ENCODE measurements at regions not wholly inside any gene's neighbourhood (a gene's known extent, or its start where the extent isn't known, plus 50 kb on each side); places are given as distances from the start of the nearest gene placed in this dataset.

DNA sequence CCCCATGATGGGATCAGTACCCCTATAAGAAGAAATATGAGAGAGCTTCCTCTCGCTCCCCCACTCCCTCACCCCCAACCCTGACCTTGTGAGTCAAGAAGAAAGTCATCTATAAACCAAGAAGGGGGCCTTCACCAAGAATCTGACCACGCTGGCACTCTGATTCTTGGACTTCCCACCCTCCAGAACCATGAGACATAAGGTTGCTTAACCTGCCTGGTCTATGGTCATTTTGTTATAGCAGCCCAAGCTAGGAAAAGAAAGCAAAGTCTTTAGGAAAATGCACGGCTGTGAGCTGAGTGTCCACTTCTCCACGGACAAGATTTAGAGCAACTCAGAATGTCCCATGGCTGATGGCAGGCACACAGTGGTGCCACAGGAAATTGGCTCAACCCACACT lies 333.5 kb downstream of the SOX9 start:
- no peak for DNase-seq (ENCODE audit: insufficient read length, low spot score)
- TF ChIP-seq, protein P1, sequence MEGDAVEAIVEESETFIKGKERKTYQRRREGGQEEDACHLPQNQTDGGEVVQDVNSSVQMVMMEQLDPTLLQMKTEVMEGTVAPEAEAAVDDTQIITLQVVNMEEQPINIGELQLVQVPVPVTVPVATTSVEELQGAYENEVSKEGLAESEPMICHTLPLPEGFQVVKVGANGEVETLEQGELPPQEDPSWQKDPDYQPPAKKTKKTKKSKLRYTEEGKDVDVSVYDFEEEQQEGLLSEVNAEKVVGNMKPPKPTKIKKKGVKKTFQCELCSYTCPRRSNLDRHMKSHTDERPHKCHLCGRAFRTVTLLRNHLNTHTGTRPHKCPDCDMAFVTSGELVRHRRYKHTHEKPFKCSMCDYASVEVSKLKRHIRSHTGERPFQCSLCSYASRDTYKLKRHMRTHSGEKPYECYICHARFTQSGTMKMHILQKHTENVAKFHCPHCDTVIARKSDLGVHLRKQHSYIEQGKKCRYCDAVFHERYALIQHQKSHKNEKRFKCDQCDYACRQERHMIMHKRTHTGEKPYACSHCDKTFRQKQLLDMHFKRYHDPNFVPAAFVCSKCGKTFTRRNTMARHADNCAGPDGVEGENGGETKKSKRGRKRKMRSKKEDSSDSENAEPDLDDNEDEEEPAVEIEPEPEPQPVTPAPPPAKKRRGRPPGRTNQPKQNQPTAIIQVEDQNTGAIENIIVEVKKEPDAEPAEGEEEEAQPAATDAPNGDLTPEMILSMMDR (IDR thresholded peaks at IDR 0.05; ENCODE audit: insufficient read depth, missing control alignments), result no peak
- FAIRE-seq, result no peak

DNA sequence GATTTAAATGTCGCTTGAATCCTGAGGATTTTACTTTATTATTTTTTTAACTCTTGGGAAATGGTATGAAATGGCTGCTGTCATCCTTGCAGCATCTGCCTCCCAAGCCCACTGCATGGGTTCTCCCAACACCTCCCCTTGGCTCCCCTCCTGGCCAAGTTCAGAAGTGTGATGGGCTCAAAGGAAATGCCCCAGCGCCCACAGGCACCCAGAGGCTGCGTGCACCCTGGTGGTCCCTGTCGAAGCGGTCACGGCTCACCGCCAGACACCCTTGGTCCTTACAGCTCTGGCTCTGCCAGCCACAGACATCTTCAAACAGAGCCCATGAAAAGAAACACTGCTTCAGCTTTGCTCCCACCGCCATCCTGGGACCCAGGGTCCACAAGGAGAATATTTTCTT lies 334.7 kb downstream of the SOX9 start:
- FAIRE-seq (no peak), DNase-seq (ENCODE audit: insufficient read length, low spot score) (no peak)

DNA sequence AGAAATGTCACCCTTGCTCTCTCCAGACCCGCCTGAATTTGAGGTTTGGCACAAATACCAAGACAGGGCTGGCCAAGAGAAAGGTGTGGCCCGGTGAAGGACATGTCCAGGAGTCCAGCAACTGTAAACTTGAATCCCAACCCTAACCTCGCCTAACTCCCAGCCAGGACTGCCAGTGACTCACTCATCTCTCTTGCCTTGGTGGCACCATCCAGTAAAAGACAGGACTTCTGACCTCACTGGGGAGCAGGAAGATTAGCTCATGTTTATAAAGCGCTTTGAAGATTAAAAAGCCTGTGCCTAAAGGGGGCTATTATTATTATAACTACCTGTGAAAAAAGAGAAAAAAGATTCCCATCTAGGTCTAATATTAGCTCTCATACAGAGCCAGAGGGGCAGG lies 335.3 kb downstream of the SOX9 start:
- no peak for FAIRE-seq
- no peak for DNase-seq (ENCODE audit: insufficient read length, low spot score)
- TF ChIP-seq, protein P1 (IDR thresholded peaks at IDR 0.05; ENCODE audit: insufficient read depth, missing control alignments), result no peak

More for the DNA sequence above, 334.7 kb downstream of the SOX9 start:
- TF ChIP-seq, protein P1 (IDR thresholded peaks at IDR 0.05; ENCODE audit: insufficient read depth, missing control alignments), result no peak

DNA sequence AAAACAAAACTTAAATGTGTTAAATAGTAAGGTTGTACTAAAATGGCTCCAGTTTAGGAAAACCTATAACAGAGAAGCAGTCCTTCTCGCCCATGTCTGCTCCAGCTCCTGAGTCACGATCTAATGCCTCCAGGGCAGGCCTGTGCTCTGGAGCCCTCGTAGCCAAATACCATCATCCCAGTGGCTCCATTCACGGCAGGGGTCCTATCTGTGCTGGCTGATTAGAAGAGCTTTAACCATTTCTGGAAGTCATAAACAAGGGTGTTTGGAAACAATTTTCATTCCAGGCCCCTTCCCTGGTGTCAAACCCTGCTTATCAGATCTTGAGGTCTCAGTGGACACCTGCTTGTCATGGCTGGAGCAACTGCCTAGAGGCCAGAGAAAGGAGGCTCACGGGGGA lies 336.9 kb downstream of the SOX9 start:
- DNase-seq (ENCODE audit: insufficient read length, low spot score) (no peak), FAIRE-seq (no peak)
- TF ChIP-seq, protein P1 (IDR thresholded peaks at IDR 0.05; ENCODE audit: insufficient read depth, missing control alignments), result no peak

DNA sequence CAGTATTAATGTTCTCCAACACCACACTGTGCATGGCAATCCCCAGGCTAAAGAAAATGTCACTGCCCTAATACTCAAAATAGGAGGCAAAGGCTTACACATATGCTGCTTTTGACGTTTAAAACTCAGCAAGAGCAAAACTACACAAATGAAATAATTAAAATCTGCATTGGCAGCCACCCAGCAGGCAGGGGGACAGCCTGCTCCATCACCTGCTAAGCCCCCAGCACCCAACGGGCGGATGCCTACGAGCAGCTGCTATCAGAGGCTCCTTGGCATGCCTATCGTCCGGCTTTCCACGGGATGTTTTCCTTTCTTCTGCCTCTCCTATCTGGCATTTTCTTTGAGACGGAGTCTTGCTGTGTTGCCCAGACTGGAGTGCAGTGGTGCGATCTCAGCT lies 337.5 kb downstream of the SOX9 start:
- FAIRE-seq (no peak), DNase-seq (ENCODE audit: insufficient read length, low spot score) (no peak)
- TF ChIP-seq, protein P1 (IDR thresholded peaks at IDR 0.05; ENCODE audit: insufficient read depth, missing control alignments), result no peak

DNA sequence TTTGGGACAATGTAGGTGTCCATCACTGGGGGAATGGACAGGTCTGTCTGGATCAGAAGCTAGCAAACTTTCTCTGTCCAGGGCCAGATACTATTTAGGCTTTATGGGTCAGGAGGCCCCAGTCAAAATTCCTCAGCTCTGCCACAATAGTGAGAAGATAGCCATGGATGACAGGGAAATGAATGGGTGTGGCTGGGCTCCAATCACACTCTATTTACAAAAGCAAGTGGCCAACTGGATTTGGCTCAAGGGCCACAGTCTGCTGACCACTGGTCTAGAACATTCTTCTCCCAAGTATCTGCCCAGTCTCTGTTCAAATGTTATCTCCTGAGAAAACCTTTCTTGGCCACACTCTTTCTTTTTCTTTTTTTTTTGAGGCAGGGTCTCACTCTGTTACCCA lies 339.9 kb downstream of the SOX9 start:
- FAIRE-seq, result no peak
- no peak for DNase-seq (ENCODE audit: insufficient read length, low spot score)
- TF ChIP-seq, protein P1 (IDR thresholded peaks at IDR 0.05; ENCODE audit: insufficient read depth, missing control alignments), result no peak

DNA sequence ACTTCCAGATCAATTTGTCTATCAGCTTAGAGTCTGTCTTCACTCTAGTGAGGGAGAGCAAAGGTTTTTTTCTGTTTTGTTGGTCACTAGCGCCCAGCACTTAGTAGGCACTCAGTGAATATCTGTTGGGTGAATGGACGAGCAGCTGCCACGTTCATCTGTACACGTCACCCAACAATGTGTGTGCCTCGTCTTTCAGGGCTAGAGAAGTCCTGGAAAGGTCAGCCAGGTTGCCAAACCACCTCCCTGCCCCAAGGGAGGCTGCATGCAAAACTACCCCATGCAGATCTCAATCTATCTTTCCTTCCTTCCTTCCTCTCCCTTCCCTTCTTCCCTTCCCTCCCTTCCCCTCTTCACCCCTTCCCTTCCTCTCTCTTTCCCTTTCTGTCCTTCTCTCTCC lies 340.9 kb downstream of the SOX9 start:
- DNase-seq (ENCODE audit: insufficient read length, low spot score) (no peak), FAIRE-seq (no peak)
- TF ChIP-seq, protein P1 (IDR thresholded peaks at IDR 0.05; ENCODE audit: insufficient read depth, missing control alignments), result no peak
